Endothelial cell of umbilical vein (primary cell): ENCODE measurements at regions not wholly inside any gene's neighbourhood (a gene's known extent, or its start where the extent isn't known, plus 50 kb on each side); places are given as distances from the start of the nearest gene placed in this dataset.

ENCODE experiments used
- BruUV-seq: library from RNA; stranded (reverse); fragments of 400-500 nt; replicated peaks from 2 replicates; lab custom pipeline; 2021; lab: Mats Ljungman, UMichigan
- CTCF ChIA-PET: fragments of 300-600, 350-600 bp; sonication (Branson Sonifier 250); formaldehyde crosslinking; loops from one replicate; lab custom pipeline; 2021; ENCODE audit warnings: antibody characterized with exemption, inconsistent platforms; lab: Charles Lee
- POLR2A ChIA-PET: fragments of 300-600, 350-600 bp; sonication (Branson Sonifier 250); formaldehyde crosslinking; loops from one replicate; lab custom pipeline; 2021; ENCODE audit warnings: antibody characterized with exemption, inconsistent platforms; lab: Charles Lee
- DNase-seq: peaks from one replicate; pipeline ENCODE4 v3.0.0-alpha.2; 2011; ENCODE audit warnings: low read depth, low spot score
- FAIRE-seq: peaks from 2 replicates; lab custom pipeline; 2011; peaks lifted over from hg19 to GRCh38; lab: Jason Lieb, UNC
- H2AFZ ChIP-seq: 2 replicates; pipeline ENCODE4 v1.6.0; 2012; ENCODE audit warnings: low read depth, low read length, control low read depth, inconsistent platforms
- H3K27ac ChIP-seq: 2 replicates; pipeline ENCODE4 v1.5.1; 2011; ENCODE audit warnings: low read depth, mild to moderate bottlenecking, control low read depth, low read length, moderate library complexity; ENCODE audit not compliant: insufficient read depth
- H3K27me3 ChIP-seq, 2 experiments: 2 replicates each; pipeline versions ENCODE4 v1.6.0 to v1.6.1; 2011; ENCODE audit warnings: low read length in 2 of 2, mixed read lengths in 1 of 2; ENCODE audit not compliant: control insufficient read depth in 2 of 2, insufficient read depth in 2 of 2
- H3K36me3 ChIP-seq, 2 experiments: 2 replicates in 1 of 2; 3 replicates in 1 of 2; pipeline ENCODE4 v1.5.1; 2011; ENCODE audit warnings: low read length in 2 of 2, mild to moderate bottlenecking in 1 of 2, moderate library complexity in 1 of 2; ENCODE audit not compliant: control insufficient read depth in 2 of 2, insufficient read depth in 2 of 2; ENCODE audit errors: extremely low read depth in 1 of 2
- H3K4me1 ChIP-seq: 3 replicates; pipeline ENCODE4 v1.5.1; 2011; ENCODE audit warnings: mild to moderate bottlenecking, low read length; ENCODE audit not compliant: control insufficient read depth, insufficient read depth; ENCODE audit errors: extremely low read depth
- H3K4me2 ChIP-seq: 2 replicates; pipeline ENCODE4 v1.6.1; 2011; ENCODE audit warnings: low read length, control low read depth, mixed read lengths; ENCODE audit not compliant: insufficient read depth
- H3K4me3 ChIP-seq, 3 experiments: fragments of 200-600 bp in 1 of 3; sonication (generic), shearing (Covaris generic) in 1 of 3; replicated peaks in 1 of 3; 2 replicates each; pipeline ENCODE4 v1.5.1; 2011 to 2016; ENCODE audit warnings: control low read depth in 3 of 3, low read length in 3 of 3, mild to moderate bottlenecking in 2 of 3, inconsistent platforms in 1 of 3, low read depth in 1 of 3, moderate library complexity in 1 of 3; ENCODE audit not compliant: insufficient read depth in 1 of 3
- H3K79me2 ChIP-seq: 2 replicates; pipeline ENCODE4 v1.6.0; 2012; ENCODE audit warnings: low read length, inconsistent platforms; ENCODE audit not compliant: control insufficient read depth, insufficient read depth
- H3K9ac ChIP-seq: replicated peaks from 2 replicates; pipeline ENCODE3; 2011; ENCODE audit warnings: low read length, control low read depth; ENCODE audit not compliant: insufficient read depth; ENCODE audit errors: extremely low read depth
- H3K9me1 ChIP-seq: replicated peaks from 3 replicates; pipeline ENCODE4 v1.6.0; 2011; ENCODE audit warnings: mild to moderate bottlenecking, low read length; ENCODE audit not compliant: control insufficient read depth, insufficient read depth; ENCODE audit errors: extremely low read depth
- H3K9me3 ChIP-seq: replicated peaks from 2 replicates; pipeline ENCODE4 v1.5.1; 2012; ENCODE audit warnings: low read length, inconsistent platforms; ENCODE audit not compliant: control insufficient read depth, insufficient read depth
- H4K20me1 ChIP-seq: replicated peaks from 2 replicates; pipeline ENCODE3; 2011; ENCODE audit warnings: mild to moderate bottlenecking, low read length; ENCODE audit not compliant: control insufficient read depth, insufficient read depth; ENCODE audit errors: extremely low read depth
- EZH2 ChIP-seq: IDR thresholded peaks from 2 replicates; pipeline ENCODE4 v1.6.1; 2012; ENCODE audit warnings: borderline replicate concordance, low read depth, mild to moderate bottlenecking, moderate library complexity, low read length, inconsistent platforms; ENCODE audit not compliant: severe bottlenecking
- FOS ChIP-seq: IDR thresholded peaks from 2 replicates; pipeline ENCODE4 v1.6.1; 2011; ENCODE audit warnings: mild to moderate bottlenecking, low read length, moderate library complexity, borderline replicate concordance; ENCODE audit not compliant: insufficient read depth
- GATA2 ChIP-seq: IDR thresholded peaks from 2 replicates; pipeline ENCODE4 v1.7.0; 2011; ENCODE audit warnings: low read depth, mild to moderate bottlenecking, moderate library complexity, mixed read lengths, low read length; ENCODE audit not compliant: insufficient read length, insufficient read depth
- JUN ChIP-seq: IDR thresholded peaks from 2 replicates; pipeline ENCODE4 v1.6.1; 2011; ENCODE audit warnings: borderline replicate concordance, low read depth; ENCODE audit not compliant: insufficient read length, insufficient read depth
- MYC ChIP-seq: IDR thresholded peaks from one replicate; pipeline ENCODE4 v1.6.1; 2011; ENCODE audit warnings: mild to moderate bottlenecking, low read depth, low read length
- POLR2A ChIP-seq: IDR thresholded peaks from 2 replicates; pipeline ENCODE4 v1.6.1; 2012; ENCODE audit warnings: low read depth, mild to moderate bottlenecking, control low read depth, low read length
- POLR2AphosphoS5 ChIP-seq: IDR thresholded peaks from 2 replicates; pipeline ENCODE4 v1.6.1; 2012; ENCODE audit warnings: low read depth, mild to moderate bottlenecking, control low read depth, low read length, moderate library complexity; ENCODE audit not compliant: insufficient read depth
- dilution Hi-C: fragments of 300-500 bp; cut with MboI; formaldehyde crosslinking; loops from one replicate; pipeline ENCODE4 v1.15.0; 2019; ENCODE audit warnings: low sequenced_read_pairs; ENCODE audit not compliant: extremely low pct_ligation_motif_present
- intact Hi-C: fragments of 100-400 bp; cut with micrococcal nuclease; formaldehyde crosslinking; loops from one replicate; pipeline ENCODE4 v1.10.0; 2022
- TF ChIP-seq, protein P1 (sequence below), 2 donors: IDR thresholded peaks; 1 replicate in 1 of 2; 2 replicates in 1 of 2; pipeline ENCODE4 v1.5.1; 2011; ENCODE audit warnings: low read length in 2 of 2, mild to moderate bottlenecking in 2 of 2, moderate library complexity in 2 of 2, control low read depth in 1 of 2, inconsistent platforms in 1 of 2, low read depth in 1 of 2; ENCODE audit not compliant: insufficient read depth in 1 of 2; ENCODE audit errors: extremely low read depth in 1 of 2
- TF ChIP-seq, protein P2 (sequence below): IDR thresholded peaks from 2 replicates; pipeline ENCODE4 v1.6.1; 2011; ENCODE audit not compliant: insufficient read depth, insufficient read length

DNA sequence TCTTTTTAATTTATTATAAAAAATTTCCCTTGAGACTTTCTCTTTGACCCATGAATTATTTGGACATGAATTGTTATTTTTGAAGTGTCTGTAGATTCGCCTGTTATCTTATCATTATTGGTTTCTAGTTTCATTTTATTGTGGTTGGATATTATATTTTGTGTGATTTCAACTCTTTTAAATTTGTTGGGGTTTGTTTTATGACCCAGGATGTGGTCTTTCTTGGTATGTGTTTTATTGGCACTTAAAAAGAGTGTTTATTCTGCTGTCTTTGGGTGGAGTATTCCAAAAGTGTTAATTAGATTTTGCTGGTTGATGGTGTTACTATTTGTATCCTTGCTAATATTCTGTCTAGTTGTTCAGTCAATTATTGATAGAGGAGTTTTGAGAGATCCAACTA lies 50.5 kb upstream of the GPR141 start:
- no peaks in the 10 kb centered on the region for H3K9me3 ChIP-seq
- ChIA-PET CTCF (interaction anchor here (0.6 kb wide), 1 partner anchor 162 kb away, joined by 3 read pairs; no protein-coding TSS in a partner anchor), POLR2A (no interaction called here)
- no peak overlapping the region for H3K27ac ChIP-seq
- no peak overlapping the region for H3K9ac ChIP-seq
- dilution Hi-C loops: no loop called here
- no peaks in the 10 kb centered on the region for H3K4me1 ChIP-seq
- no peak for FAIRE-seq
- TF ChIP-seq GATA2 (no peak), POLR2A (no peak), JUN (no peak), FOS (no peak), EZH2 (no peak), POLR2AphosphoS5 (no peak), MYC (no peak)
- TF ChIP-seq, protein P1, sequence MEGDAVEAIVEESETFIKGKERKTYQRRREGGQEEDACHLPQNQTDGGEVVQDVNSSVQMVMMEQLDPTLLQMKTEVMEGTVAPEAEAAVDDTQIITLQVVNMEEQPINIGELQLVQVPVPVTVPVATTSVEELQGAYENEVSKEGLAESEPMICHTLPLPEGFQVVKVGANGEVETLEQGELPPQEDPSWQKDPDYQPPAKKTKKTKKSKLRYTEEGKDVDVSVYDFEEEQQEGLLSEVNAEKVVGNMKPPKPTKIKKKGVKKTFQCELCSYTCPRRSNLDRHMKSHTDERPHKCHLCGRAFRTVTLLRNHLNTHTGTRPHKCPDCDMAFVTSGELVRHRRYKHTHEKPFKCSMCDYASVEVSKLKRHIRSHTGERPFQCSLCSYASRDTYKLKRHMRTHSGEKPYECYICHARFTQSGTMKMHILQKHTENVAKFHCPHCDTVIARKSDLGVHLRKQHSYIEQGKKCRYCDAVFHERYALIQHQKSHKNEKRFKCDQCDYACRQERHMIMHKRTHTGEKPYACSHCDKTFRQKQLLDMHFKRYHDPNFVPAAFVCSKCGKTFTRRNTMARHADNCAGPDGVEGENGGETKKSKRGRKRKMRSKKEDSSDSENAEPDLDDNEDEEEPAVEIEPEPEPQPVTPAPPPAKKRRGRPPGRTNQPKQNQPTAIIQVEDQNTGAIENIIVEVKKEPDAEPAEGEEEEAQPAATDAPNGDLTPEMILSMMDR (IDR thresholded peaks at IDR 0.05; ENCODE audit: extremely low read depth in 1 of 2, insufficient read depth in 1 of 2, low read depth in 1 of 2, low read length in 2 of 2): no peak
- TF ChIP-seq, protein P2, sequence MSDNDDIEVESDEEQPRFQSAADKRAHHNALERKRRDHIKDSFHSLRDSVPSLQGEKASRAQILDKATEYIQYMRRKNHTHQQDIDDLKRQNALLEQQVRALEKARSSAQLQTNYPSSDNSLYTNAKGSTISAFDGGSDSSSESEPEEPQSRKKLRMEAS: no peak
- intact Hi-C loops: no loop called here
- no peaks in the 10 kb centered on the region for H3K9me1 ChIP-seq
- H2AFZ ChIP-seq: no peak overlapping the region
- H3K4me2 ChIP-seq: no peak overlapping the region
- H3K4me3 ChIP-seq: no peak overlapping the region
- no peaks in the 10 kb centered on the region for H3K27me3 ChIP-seq
- no TSS peak for BruUV-seq
- DNase-seq: no peak
- H4K20me1 ChIP-seq: no peaks in the 10 kb centered on the region
- no peaks in the 10 kb centered on the region for H3K36me3 ChIP-seq
- H3K79me2 ChIP-seq: no peaks in the 10 kb centered on the region
